Tibial nerve (tissue), 4 donors: ENCODE measurements at regions not wholly inside any gene's neighbourhood (a gene's known extent, or its start where the extent isn't known, plus 50 kb on each side); places are given as distances from the start of the nearest gene placed in this dataset.
A peak's percentile ranks its signal among the peaks of the same experiment; 100 is the strongest.

Source experiments
- DNase-seq, 2 donors: peaks; one replicate each; pipeline ENCODE4 v3.0.0-alpha.2; 2019; ENCODE audit warnings: low spot score in 2 of 2
- H3K27ac ChIP-seq, 4 donors: fragments of 200-600 bp; sonication (generic) in 3 of 4; one replicate each; pipeline ENCODE4 v1.5.1; 2017 to 2019; ENCODE audit warnings: mild to moderate bottlenecking in 1 of 4
- H3K27me3 ChIP-seq, 2 donors: fragments of 200-600 bp; sonication (generic) in 1 of 2; one replicate each; pipeline versions ENCODE4 v1.5.1 to v1.6.0; 2017 to 2019
- H3K36me3 ChIP-seq, 3 donors: fragments of 200-600 bp; sonication (generic); one replicate each; pipeline ENCODE4 v1.5.1; 2018 to 2019
- H3K4me1 ChIP-seq, 4 donors: fragments of 200-600 bp; sonication (generic) in 3 of 4; one replicate each; pipeline ENCODE4 v1.5.1; 2017 to 2019
- H3K4me3 ChIP-seq, 4 donors: fragments of 200-600 bp; sonication (generic) in 3 of 4; one replicate each; pipeline ENCODE4 v1.5.1; 2017 to 2019; ENCODE audit warnings: mild to moderate bottlenecking in 1 of 4, moderate library complexity in 1 of 4
- H3K9me3 ChIP-seq, 4 donors: fragments of 200-600 bp; sonication (generic) in 3 of 4; one replicate each; pipeline ENCODE4 v1.5.1; 2017 to 2019
- CTCF ChIP-seq, 5 experiments: fragments of 200-600 bp in 3 of 5; fragments of 450-650 bp in 2 of 5; sonication (generic) in 3 of 5; IDR thresholded peaks; one replicate each; pipeline ENCODE4 v1.5.1; 2016 to 2019; ENCODE audit warnings: antibody characterized with exemption in 5 of 5, mild to moderate bottlenecking in 3 of 5, moderate library complexity in 2 of 5
- EP300 ChIP-seq, 2 donors: sonication (generic); formaldehyde crosslinking; IDR thresholded peaks; one replicate each; pipeline ENCODE4 v1.6.1; 2017; ENCODE audit warnings: antibody characterized with exemption in 2 of 2, mild to moderate bottlenecking in 1 of 2
- POLR2A ChIP-seq, 2 donors: fragments of 450-650 bp; IDR thresholded peaks; one replicate each; pipeline ENCODE4 v1.6.1; 2017; ENCODE audit warnings: antibody characterized with exemption in 2 of 2, mild to moderate bottlenecking in 2 of 2, moderate library complexity in 2 of 2
- WGBS, 2 donors: methylation state at CpG; one replicate each; pipeline ENCODE4 v1.1.5; 2018; 5-methylcytosine and 5-hydroxymethylcytosine counted together

GRCh38 chr14:71582705-71583104 is 349.5 kb upstream of the RGS6 start:
- peak overlapping the region in 1 of 4 donors; percentile 14 for H3K27ac ChIP-seq
- TF ChIP-seq CTCF (IDR thresholded peaks at IDR 0.05): no peak
- no peak for TF ChIP-seq EP300 (IDR thresholded peaks at IDR 0.05)
- TF ChIP-seq POLR2A (IDR thresholded peaks at IDR 0.05): no peak

GRCh38 chr14:71583194-71583593 is 349.0 kb upstream of the RGS6 start:
- 28 to 35% methylated on average over 2 of the region's 2 CpGs for WGBS, 2 donors
- no peaks in the 10 kb centered on the region for H3K36me3 ChIP-seq
- no peak for DNase-seq
- no peak for TF ChIP-seq EP300 (IDR thresholded peaks at IDR 0.05)
- no peak for TF ChIP-seq CTCF (IDR thresholded peaks at IDR 0.05)
- no peaks in the 10 kb centered on the region for H3K27me3 ChIP-seq
- peaks cover 0 to 56% (median 10%) of the 10 kb centered on the region in 4 donors for H3K4me1 ChIP-seq
- peak overlapping the region in 2 of 4 donors; percentile 14 to 39 for H3K27ac ChIP-seq
- no peaks in the 10 kb centered on the region for H3K9me3 ChIP-seq
- H3K4me3 ChIP-seq: no peak overlapping the region

More at GRCh38 chr14:71582705-71583104, 349.5 kb upstream of the RGS6 start:
- Histone ChIP-seq H3K4me1 (peaks cover 0 to 51% (median 10%) of the 10 kb centered on the region in 4 donors), H3K9me3 (no peaks in the 10 kb centered on the region), H3K27me3 (no peaks in the 10 kb centered on the region), H3K4me3 (no peak overlapping the region), H3K36me3 (no peaks in the 10 kb centered on the region)
- 89 to 95% methylated on average over 1 of the region's 1 CpG for WGBS, 2 donors
- no peak for DNase-seq

- Histone ChIP-seq H3K4me1 (peaks cover 0 to 60% (median 10%) of the 10 kb centered on the region in 4 donors), H3K27ac (peak overlapping the region in 1 of 4 donors; percentile 14), H3K27me3 (no peaks in the 10 kb centered on the region), H3K36me3 (no peaks in the 10 kb centered on the region), H3K4me3 (no peak overlapping the region), H3K9me3 (no peaks in the 10 kb centered on the region)
- TF ChIP-seq EP300 (IDR thresholded peaks at IDR 0.05): no peak
- no peak for TF ChIP-seq CTCF (IDR thresholded peaks at IDR 0.05)
- no peak for TF ChIP-seq POLR2A (IDR thresholded peaks at IDR 0.05)
- no peak for DNase-seq
These were observed 348.5 kb upstream of the RGS6 start for GRCh38 chr14:71583705-71584104.

GRCh38 chr14:71585361-71585760 is 346.9 kb upstream of the RGS6 start:
- TF ChIP-seq CTCF (IDR thresholded peaks at IDR 0.05) (no peak), POLR2A (IDR thresholded peaks at IDR 0.05) (no peak), EP300 (IDR thresholded peaks at IDR 0.05) (no peak)
- H3K36me3 ChIP-seq: no peaks in the 10 kb centered on the region
- H3K27me3 ChIP-seq: no peaks in the 10 kb centered on the region
- no peaks in the 10 kb centered on the region for H3K9me3 ChIP-seq
- no peak for DNase-seq
- H3K4me3 ChIP-seq: no peak overlapping the region
- H3K4me1 ChIP-seq: peaks cover 0 to 69% (median 10%) of the 10 kb centered on the region in 4 donors
- H3K27ac ChIP-seq: peak overlapping the region in 2 of 4 donors; percentile 77 to 80

- H3K4me1 ChIP-seq: peaks cover 0 to 73% (median 10%) of the 10 kb centered on the region in 4 donors
- H3K9me3 ChIP-seq: no peaks in the 10 kb centered on the region
- no peaks in the 10 kb centered on the region for H3K36me3 ChIP-seq
- H3K27me3 ChIP-seq: no peaks in the 10 kb centered on the region
- DNase-seq: peak in 1 of 2 donors; percentile 18
- H3K27ac ChIP-seq: peak overlapping the region in 3 of 4 donors; percentile 23 to 80 (median 77)
- TF ChIP-seq EP300 (IDR thresholded peaks at IDR 0.05) (peak in 1 of 2 donors; percentile 64), POLR2A (IDR thresholded peaks at IDR 0.05) (no peak)
- WGBS, 2 donors: 13 to 17% methylated on average over 14 of the region's 14 CpGs
- H3K4me3 ChIP-seq: peak overlapping the region; percentile 13 to 42 (median 20)
These were observed 345.9 kb upstream of the RGS6 start for GRCh38 chr14:71586131-71586897.
